ENCODE measurements at regions not wholly inside any gene's neighbourhood (a gene's known extent, or its start where the extent isn't known, plus 50 kb on each side); places are given as distances from the start of the nearest gene placed in this dataset.

GRCh38 chr1:229022595-229023333 lies 248.1 kb upstream of the RAB4A start:
- TF ChIP-seq CTCF (conservative IDR thresholded peaks at IDR 0.05), result no peak
- no peak for TF ChIP-seq EZH2 (IDR thresholded peaks at IDR 0.05; ENCODE audit: low read depth)

All from PC-9 (cell line).